Suprapubic skin (tissue), 4 donors: ENCODE measurements at regions not wholly inside any gene's neighbourhood (a gene's known extent, or its start where the extent isn't known, plus 50 kb on each side); places are given as distances from the start of the nearest gene placed in this dataset.

Source experiments
- DNase-seq, 2 donors: peaks; one replicate each; pipeline ENCODE4 v3.0.0-alpha.2; 2019; ENCODE audit warnings: low spot score in 2 of 2
- H3K27ac ChIP-seq: fragments of 200-600 bp; sonication (generic); one replicate; pipeline ENCODE4 v1.5.1; 2019
- H3K27me3 ChIP-seq: fragments of 200-600 bp; sonication (generic); one replicate; pipeline ENCODE4 v1.5.1; 2019
- H3K36me3 ChIP-seq: fragments of 200-600 bp; sonication (generic); one replicate; pipeline ENCODE4 v1.5.1; 2019
- H3K4me1 ChIP-seq: fragments of 200-600 bp; sonication (generic); one replicate; pipeline ENCODE4 v1.5.1; 2019
- H3K4me3 ChIP-seq: fragments of 200-600 bp; sonication (generic); one replicate; pipeline ENCODE4 v1.5.1; 2019; ENCODE audit warnings: mild to moderate bottlenecking
- H3K9me3 ChIP-seq: fragments of 200-600 bp; sonication (generic); one replicate; pipeline ENCODE4 v1.5.1; 2019
- EP300 ChIP-seq: sonication (generic); formaldehyde crosslinking; IDR thresholded peaks from one replicate; pipeline ENCODE4 v1.6.1; 2017; ENCODE audit warnings: antibody characterized with exemption
- POLR2A ChIP-seq, 2 donors: fragments of 450-650 bp; IDR thresholded peaks; one replicate each; pipeline ENCODE4 v1.6.1; 2017; ENCODE audit warnings: antibody characterized with exemption in 2 of 2, mild to moderate bottlenecking in 2 of 2, moderate library complexity in 2 of 2
- POLR2AphosphoS5 ChIP-seq, 3 donors: sonication (generic); formaldehyde crosslinking; IDR thresholded peaks; one replicate each; pipeline ENCODE4 v1.6.1; 2017; ENCODE audit warnings: antibody characterized with exemption in 3 of 3
- WGBS: methylation state at CpG from one replicate; pipeline ENCODE4 v1.1.5; 2018; 5-methylcytosine and 5-hydroxymethylcytosine counted together
- TF ChIP-seq, protein P1 (sequence below), 2 donors: fragments of 200-600 bp in 1 of 2; fragments of 450-650 bp in 1 of 2; sonication (generic) in 1 of 2; IDR thresholded peaks; one replicate each; pipeline ENCODE4 v1.5.1; 2016 to 2019; ENCODE audit warnings: antibody characterized with exemption in 2 of 2, mild to moderate bottlenecking in 1 of 2, moderate library complexity in 1 of 2

DNA sequence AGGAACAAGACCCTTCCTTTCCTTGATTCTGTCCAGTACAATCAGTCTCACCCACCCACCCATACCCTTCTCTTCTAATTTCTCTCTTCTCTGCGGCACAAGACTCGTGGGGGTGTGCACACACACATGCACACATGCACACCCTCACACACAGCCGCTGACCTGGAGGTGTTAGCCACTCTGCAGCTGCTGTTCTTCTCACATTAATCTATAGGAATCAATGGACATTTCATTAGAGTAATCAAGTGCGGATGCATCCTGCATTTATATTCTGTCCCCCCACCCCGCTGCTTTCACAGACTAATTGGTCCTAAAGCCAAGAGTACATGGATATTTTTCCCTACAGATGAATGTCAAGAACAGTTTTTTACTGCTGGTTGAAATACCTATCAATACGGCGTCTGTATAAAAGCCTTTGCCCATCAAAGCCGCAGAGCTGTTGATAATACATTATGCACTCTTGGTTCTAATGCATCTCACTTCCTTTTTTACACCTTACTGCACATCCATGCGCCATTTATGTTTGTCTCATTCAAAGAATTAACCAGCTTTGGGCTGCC is 186.5 kb upstream of the ONECUT1 start:
- Histone ChIP-seq H3K9me3 (no peaks in the 10 kb centered on the region), H3K36me3 (no peaks in the 10 kb centered on the region), H3K4me1 (peaks cover 20% of the 10 kb centered on the region), H3K27me3 (no peaks in the 10 kb centered on the region), H3K27ac (no peak overlapping the region), H3K4me3 (no peak overlapping the region)
- DNase-seq, result no peak
- WGBS, result 90% methylated on average over 9 of the region's 9 CpGs
- TF ChIP-seq POLR2A (IDR thresholded peaks at IDR 0.05) (no peak), POLR2AphosphoS5 (IDR thresholded peaks at IDR 0.05) (no peak), EP300 (no peak)
- TF ChIP-seq, protein P1, sequence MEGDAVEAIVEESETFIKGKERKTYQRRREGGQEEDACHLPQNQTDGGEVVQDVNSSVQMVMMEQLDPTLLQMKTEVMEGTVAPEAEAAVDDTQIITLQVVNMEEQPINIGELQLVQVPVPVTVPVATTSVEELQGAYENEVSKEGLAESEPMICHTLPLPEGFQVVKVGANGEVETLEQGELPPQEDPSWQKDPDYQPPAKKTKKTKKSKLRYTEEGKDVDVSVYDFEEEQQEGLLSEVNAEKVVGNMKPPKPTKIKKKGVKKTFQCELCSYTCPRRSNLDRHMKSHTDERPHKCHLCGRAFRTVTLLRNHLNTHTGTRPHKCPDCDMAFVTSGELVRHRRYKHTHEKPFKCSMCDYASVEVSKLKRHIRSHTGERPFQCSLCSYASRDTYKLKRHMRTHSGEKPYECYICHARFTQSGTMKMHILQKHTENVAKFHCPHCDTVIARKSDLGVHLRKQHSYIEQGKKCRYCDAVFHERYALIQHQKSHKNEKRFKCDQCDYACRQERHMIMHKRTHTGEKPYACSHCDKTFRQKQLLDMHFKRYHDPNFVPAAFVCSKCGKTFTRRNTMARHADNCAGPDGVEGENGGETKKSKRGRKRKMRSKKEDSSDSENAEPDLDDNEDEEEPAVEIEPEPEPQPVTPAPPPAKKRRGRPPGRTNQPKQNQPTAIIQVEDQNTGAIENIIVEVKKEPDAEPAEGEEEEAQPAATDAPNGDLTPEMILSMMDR (IDR thresholded peaks at IDR 0.05), result no peak

DNA sequence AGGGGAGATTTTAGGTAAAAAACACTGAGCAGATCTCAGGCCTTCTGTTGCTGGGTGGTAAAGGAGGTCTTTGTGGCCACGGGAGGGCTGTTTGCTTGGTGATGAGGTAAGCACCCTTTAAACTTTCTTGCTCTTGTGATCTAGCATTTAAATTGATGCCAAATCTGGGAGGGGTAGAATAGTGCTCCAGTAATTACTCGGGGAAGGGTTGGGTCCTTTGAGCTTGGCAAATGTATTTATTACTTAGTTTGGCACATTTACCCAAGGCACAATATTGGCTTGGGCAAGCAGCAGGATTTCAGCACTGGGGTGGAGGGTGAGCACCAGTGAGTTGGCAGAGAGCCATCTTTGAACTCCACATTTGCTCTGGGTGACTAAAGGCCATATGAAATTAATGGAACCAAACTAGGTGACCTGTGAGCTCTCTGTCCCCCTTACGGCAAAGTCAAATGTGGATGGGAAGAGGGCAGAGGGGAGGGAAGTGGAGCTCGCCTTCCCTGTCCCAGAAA is 185.9 kb upstream of the ONECUT1 start:
- 51% methylated on average over 4 of the region's 4 CpGs for WGBS
- no peaks in the 10 kb centered on the region for H3K9me3 ChIP-seq
- H3K27ac ChIP-seq, result no peak overlapping the region
- TF ChIP-seq EP300, result no peak
- TF ChIP-seq, protein P1 (IDR thresholded peaks at IDR 0.05), result no peak
- TF ChIP-seq POLR2A (IDR thresholded peaks at IDR 0.05), result no peak
- TF ChIP-seq POLR2AphosphoS5 (IDR thresholded peaks at IDR 0.05), result no peak
- no peak overlapping the region for H3K4me3 ChIP-seq
- H3K36me3 ChIP-seq, result no peaks in the 10 kb centered on the region
- no peak for DNase-seq
- H3K4me1 ChIP-seq, result peaks cover 20% of the 10 kb centered on the region
- no peaks in the 10 kb centered on the region for H3K27me3 ChIP-seq

DNA sequence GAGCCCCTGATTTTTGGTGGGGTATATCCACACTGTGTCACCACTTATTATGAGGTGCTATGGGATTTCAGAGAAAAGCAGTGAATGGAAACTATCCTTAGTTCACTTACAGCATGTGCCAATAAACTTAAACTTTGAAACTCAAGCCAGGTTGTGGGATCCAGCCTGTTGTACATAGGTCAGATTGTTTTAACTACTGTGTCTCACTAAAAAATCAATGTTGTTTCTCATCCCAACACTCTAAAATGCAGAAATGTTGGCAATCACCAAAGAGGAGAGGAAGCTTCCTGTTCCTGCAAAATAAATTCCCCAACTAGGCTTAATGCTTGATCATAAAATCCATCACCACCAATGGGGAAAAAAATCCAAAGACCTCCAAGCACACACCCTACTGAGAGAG is 173.7 kb upstream of the ONECUT1 start:
- TF ChIP-seq POLR2AphosphoS5 (IDR thresholded peaks at IDR 0.05) (no peak), EP300 (no peak), POLR2A (IDR thresholded peaks at IDR 0.05) (no peak)
- TF ChIP-seq, protein P1 (IDR thresholded peaks at IDR 0.05), result no peak
- H3K36me3 ChIP-seq, result no peaks in the 10 kb centered on the region
- H3K4me3 ChIP-seq, result no peak overlapping the region
- no peaks in the 10 kb centered on the region for H3K9me3 ChIP-seq
- H3K27ac ChIP-seq, result no peak overlapping the region
- no peak for DNase-seq
- no peaks in the 10 kb centered on the region for H3K27me3 ChIP-seq
- H3K4me1 ChIP-seq, result no peaks in the 10 kb centered on the region

DNA sequence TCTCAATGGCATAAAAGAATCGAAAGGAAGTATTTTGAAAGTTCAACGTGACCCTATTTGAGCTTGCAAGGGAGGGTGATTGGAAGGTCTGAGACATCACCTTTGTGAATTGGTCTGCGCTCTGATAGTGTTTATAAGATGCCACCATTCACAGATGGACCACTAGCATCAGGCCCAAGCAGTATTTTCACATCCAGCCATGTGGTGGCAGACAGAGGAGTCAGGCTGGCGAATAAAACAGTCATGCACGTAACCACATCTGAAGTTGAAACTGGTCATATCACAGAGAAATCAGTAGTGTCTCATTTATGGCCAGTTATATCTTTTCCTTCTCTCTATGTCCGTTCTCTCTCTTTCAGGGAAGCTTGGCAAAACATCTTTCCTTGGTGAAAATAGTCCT is 170.1 kb upstream of the ONECUT1 start:
- H3K27me3 ChIP-seq, result no peaks in the 10 kb centered on the region
- no peaks in the 10 kb centered on the region for H3K9me3 ChIP-seq
- WGBS, result 85% methylated on average over 6 of the region's 6 CpGs
- H3K36me3 ChIP-seq, result no peaks in the 10 kb centered on the region
- H3K27ac ChIP-seq, result no peak overlapping the region
- no peak overlapping the region for H3K4me3 ChIP-seq
- TF ChIP-seq, protein P1 (IDR thresholded peaks at IDR 0.05), result no peak
- TF ChIP-seq POLR2A (IDR thresholded peaks at IDR 0.05) (no peak), EP300 (no peak), POLR2AphosphoS5 (IDR thresholded peaks at IDR 0.05) (no peak)
- no peak for DNase-seq
- H3K4me1 ChIP-seq, result no peaks in the 10 kb centered on the region

GRCh38 chr15:52943746-52944145 is 153.6 kb upstream of the ONECUT1 start:
- Histone ChIP-seq H3K4me1 (no peaks in the 10 kb centered on the region), H3K27ac (no peak overlapping the region), H3K9me3 (no peaks in the 10 kb centered on the region), H3K27me3 (no peaks in the 10 kb centered on the region), H3K4me3 (no peak overlapping the region), H3K36me3 (no peaks in the 10 kb centered on the region)
- DNase-seq, result no peak
- 74% methylated on average over 2 of the region's 2 CpGs for WGBS
- TF ChIP-seq, protein P1 (IDR thresholded peaks at IDR 0.05), result no peak
- TF ChIP-seq POLR2A (IDR thresholded peaks at IDR 0.05), result no peak
- no peak for TF ChIP-seq EP300
- no peak for TF ChIP-seq POLR2AphosphoS5 (IDR thresholded peaks at IDR 0.05)
